K562 (cell line): ENCODE measurements at regions not wholly inside any gene's neighbourhood (a gene's known extent, or its start where the extent isn't known, plus 50 kb on each side); places are given as distances from the start of the nearest gene placed in this dataset.

Source experiments
- ATAC-seq: fragments of 200-7000 bp; cut with Tn5 transposase; 3 replicates; pipeline ENCODE4 v1.9.1; 2020; ENCODE audit warnings: moderate library complexity
- BruUV-seq: library from RNA; stranded (reverse); fragments of 400-500 nt; replicated peaks from 2 replicates; lab custom pipeline; 2021; lab: Mats Ljungman, UMichigan
- CTCF ChIA-PET: fragments of 300-600 bp; formaldehyde crosslinking; extraction: SDS; loops from one replicate; lab custom pipeline; 2021; ENCODE audit warnings: low intra/inter-chr PET ratio; lab: Yijun Ruan, JAX
- POLR2A ChIA-PET: fragments of 300-600, 350-650 bp; sonication (Branson Sonifier 250); formaldehyde crosslinking; extraction: SDS; loops from one replicate; lab custom pipeline; 2021; ENCODE audit warnings: antibody characterized with exemption, inconsistent platforms; lab: Yijun Ruan, JAX
- DNase-seq, 4 experiments: peaks; one replicate each; pipeline versions ENCODE4 v3.0.0 to v3.0.0-alpha.2; 2011 to 2018; ENCODE audit warnings: low spot score in 3 of 4, mixed read lengths in 3 of 4; ENCODE audit errors: extremely low read depth in 1 of 4
- FAIRE-seq: peaks from 2 replicates; lab custom pipeline; 2011; peaks lifted over from hg19 to GRCh38; lab: Jason Lieb, UNC
- H2AFZ ChIP-seq: 2 replicates; pipeline ENCODE4 v1.6.0; 2011; ENCODE audit warnings: low read depth, low read length, control low read depth, inconsistent platforms
- H3K27ac ChIP-seq: fragments of 200-600 bp; 3 replicates; pipeline ENCODE4 v1.8.0; 2011; ENCODE audit warnings: low read depth, mild to moderate bottlenecking, control low read depth, inconsistent platforms, low read length, moderate library complexity, mixed read lengths; ENCODE audit errors: extremely low read depth
- H3K27me3 ChIP-seq, 2 experiments: fragments of 300-600 bp in 1 of 2; 2 replicates in 1 of 2; 3 replicates in 1 of 2; pipeline versions ENCODE4 v1.6.0 to v1.8.0; 2011; ENCODE audit warnings: inconsistent platforms in 2 of 2, low read length in 2 of 2, mild to moderate bottlenecking in 1 of 2, mixed read lengths in 1 of 2, moderate library complexity in 1 of 2; ENCODE audit not compliant: control insufficient read depth in 2 of 2, insufficient read depth in 2 of 2
- H3K36me3 ChIP-seq: fragments of 300-600 bp; 3 replicates; pipeline ENCODE4 v1.8.0; 2011; ENCODE audit warnings: mild to moderate bottlenecking, low read length, inconsistent platforms; ENCODE audit not compliant: control insufficient read depth, insufficient read depth
- H3K4me1 ChIP-seq, 2 experiments: fragments of 200-600 bp in 1 of 2; replicated peaks in 1 of 2; 2 replicates in 1 of 2; 3 replicates in 1 of 2; pipeline versions ENCODE4 v1.5.1 to v1.8.0; 2011; ENCODE audit warnings: inconsistent platforms in 2 of 2, low read length in 2 of 2, mild to moderate bottlenecking in 1 of 2, mixed read lengths in 1 of 2, moderate library complexity in 1 of 2; ENCODE audit not compliant: control insufficient read depth in 2 of 2, insufficient read depth in 2 of 2
- H3K4me2 ChIP-seq: 2 replicates; pipeline ENCODE4 v1.6.1; 2011; ENCODE audit warnings: low read length, control low read depth, inconsistent platforms, mixed read lengths; ENCODE audit not compliant: insufficient read depth
- H3K4me3 ChIP-seq: fragments of 200-600 bp; sonication (generic), shearing (Covaris generic); 2 replicates; pipeline ENCODE4 v1.5.1; 2016; ENCODE audit warnings: control low read depth, inconsistent platforms
- H3K79me2 ChIP-seq: fragments of 200-600 bp; 3 replicates; pipeline ENCODE4 v1.8.0; 2011; ENCODE audit warnings: low read length, inconsistent platforms; ENCODE audit not compliant: control insufficient read depth, insufficient read depth
- H3K9ac ChIP-seq, 2 experiments: 2 replicates each; pipeline versions ENCODE4 v1.6.0 to v1.6.1; 2011; ENCODE audit warnings: low read depth in 2 of 2, low read length in 2 of 2, control low read depth in 1 of 2, inconsistent platforms in 1 of 2, mild to moderate bottlenecking in 1 of 2, mixed read lengths in 1 of 2; ENCODE audit not compliant: insufficient read depth in 1 of 2
- H3K9me1 ChIP-seq: one replicate; pipeline ENCODE4 v1.6.0; 2011; ENCODE audit warnings: inconsistent platforms, mild to moderate bottlenecking, low read length, moderate library complexity; ENCODE audit not compliant: control insufficient read depth, insufficient read depth
- H3K9me3 ChIP-seq: replicated peaks from 2 replicates; pipeline ENCODE4 v1.5.1; 2011; ENCODE audit warnings: low read depth, low read length, inconsistent platforms; ENCODE audit not compliant: control insufficient read depth, insufficient read depth
- H4K20me1 ChIP-seq: replicated peaks from 2 replicates; pipeline ENCODE4 v1.6.1; 2011; ENCODE audit warnings: low read length, inconsistent platforms, mixed read lengths; ENCODE audit not compliant: control insufficient read depth, insufficient read depth
- ATF6 ChIP-seq: sonication (generic); formaldehyde crosslinking; IDR thresholded peaks from 2 replicates; pipeline ENCODE4 v1.4.0; 2020; ENCODE audit warnings: mild to moderate bottlenecking, missing genetic modification reagents
- DPF2 ChIP-seq: fragments of 450-650 bp; IDR thresholded peaks from 2 replicates; pipeline ENCODE4 v1.6.1; 2016
- GABPA ChIP-seq: fragments of 200-800 bp; sonication (Bioruptor generic); conservative IDR thresholded peaks from 2 replicates; pipeline ENCODE4 v1.6.1; 2016; ENCODE audit warnings: low read depth, missing genetic modification characterization, missing compliant biosample characterization
- GTF2E2 ChIP-seq: fragments of 200-800 bp; sonication (Bioruptor generic); IDR thresholded peaks from 2 replicates; pipeline ENCODE4 v1.6.1; 2016; ENCODE audit warnings: missing genetic modification characterization, missing compliant biosample characterization
- IRF1 ChIP-seq: sonication (generic); formaldehyde crosslinking; IDR thresholded peaks from 2 replicates; pipeline ENCODE4 v1.8.0; 2022; ENCODE audit warnings: missing genetic modification reagents, mild to moderate bottlenecking, borderline replicate concordance
- KDM5B ChIP-seq: fragments of 200-600 bp; sonication (generic); IDR thresholded peaks from 2 replicates; pipeline ENCODE4 v1.6.1; 2012; ENCODE audit warnings: low read depth, mild to moderate bottlenecking, moderate library complexity, low read length, control low read depth, inconsistent platforms; ENCODE audit not compliant: insufficient replicate concordance
- NR0B1 ChIP-seq: fragments of 450-650 bp; IDR thresholded peaks from one replicate; pipeline ENCODE4 v1.6.1; 2018; ENCODE audit warnings: mild to moderate bottlenecking, moderate library complexity; ENCODE audit not compliant: partially characterized antibody
- PHF8 ChIP-seq: fragments of 200-600 bp; sonication (generic); IDR thresholded peaks from 2 replicates; pipeline ENCODE4 v1.6.1; 2012; ENCODE audit warnings: mixed run types, mild to moderate bottlenecking, inconsistent platforms, low read length, moderate library complexity, borderline replicate concordance
- POLR2G ChIP-seq: fragments of 200-400 bp; formaldehyde crosslinking; IDR thresholded peaks from 2 replicates; pipeline ENCODE4 v1.6.1; 2017; ENCODE audit warnings: low read depth, mild to moderate bottlenecking, antibody characterized with exemption, low read length, moderate library complexity
- ZNF184 ChIP-seq: sonication (generic); formaldehyde crosslinking; IDR thresholded peaks from 2 replicates; pipeline ENCODE4 v1.5.0; 2020; ENCODE audit warnings: missing genetic modification reagents
- ZNF311 ChIP-seq: fragments of 250-450 bp; sonication (Bioruptor Pico); IDR thresholded peaks from 2 replicates; pipeline ENCODE4 v1.4.0; 2020; ENCODE audit warnings: mild to moderate bottlenecking, moderate library complexity
- ZNF324 ChIP-seq: fragments of 250-450 bp; sonication (Bioruptor Pico); IDR thresholded peaks from 2 replicates; pipeline ENCODE4 v1.4.0; 2020; ENCODE audit warnings: mild to moderate bottlenecking
- ZNF717 ChIP-seq: fragments of 250-450 bp; sonication (Bioruptor Pico); IDR thresholded peaks from 2 replicates; pipeline ENCODE4 v1.5.0; 2021
- WGBS: fragments of 100-300 bp; shearing (Covaris generic); methylation state at CpG from one replicate; pipeline ENCODE4 v1.1.6; 2016; ENCODE audit warnings: low coverage, mixed read lengths; ENCODE audit not compliant: insufficient coverage; ENCODE audit errors: missing lambda C conversion rate; 5-methylcytosine and 5-hydroxymethylcytosine counted together
- in situ Hi-C: fragments of 300-500 bp; cut with MboI; formaldehyde crosslinking; loops from 4 replicates; pipeline ENCODE4 v1.15.0; 2018; ENCODE audit warnings: inconsistent platforms, mixed read lengths
- intact Hi-C: fragments of 100-400 bp; cut with micrococcal nuclease; formaldehyde crosslinking; loops from 2 replicates; pipeline ENCODE4 v1.14.2; 2022
- TF ChIP-seq, protein P1 (sequence below): fragments of 250-450 bp; sonication (Bioruptor Pico); IDR thresholded peaks from 2 replicates; pipeline ENCODE4 v1.4.0; 2020
- TF ChIP-seq, protein P2 (sequence below): fragments of 250-450 bp; sonication (Bioruptor Pico); IDR thresholded peaks from 2 replicates; pipeline ENCODE4 v1.8.0; 2022; ENCODE audit warnings: inconsistent platforms, mild to moderate bottlenecking, moderate library complexity, borderline replicate concordance

DNA sequence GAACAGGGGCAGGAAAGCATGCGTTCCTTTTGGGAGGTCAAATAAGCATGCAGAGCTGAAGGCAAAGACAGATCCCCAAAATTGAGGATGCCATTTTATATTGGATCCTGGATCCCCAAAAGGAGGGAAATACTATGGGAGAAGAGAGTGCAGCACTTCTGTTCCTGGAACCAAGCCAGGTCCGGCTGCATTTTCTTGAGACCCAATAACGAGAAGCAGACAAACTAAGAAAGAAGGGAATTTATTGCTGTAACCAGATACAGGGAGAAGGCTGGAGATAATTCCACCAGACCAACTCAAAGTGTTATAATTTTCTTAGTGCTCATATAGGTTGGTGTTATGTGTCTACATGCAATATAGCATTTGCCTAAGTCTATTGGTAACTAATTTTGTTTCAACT, 60.8 kb downstream of the PDE6H start (continued):
- TF ChIP-seq NR0B1 (no peak), GABPA (tag) (no peak), IRF1 (CRISPR knock-in tag) (no peak), ZNF311 (CRISPR knock-in tag) (no peak), PHF8 (no peak), ZNF717 (CRISPR knock-in tag) (no peak)
- TF ChIP-seq, protein P1, sequence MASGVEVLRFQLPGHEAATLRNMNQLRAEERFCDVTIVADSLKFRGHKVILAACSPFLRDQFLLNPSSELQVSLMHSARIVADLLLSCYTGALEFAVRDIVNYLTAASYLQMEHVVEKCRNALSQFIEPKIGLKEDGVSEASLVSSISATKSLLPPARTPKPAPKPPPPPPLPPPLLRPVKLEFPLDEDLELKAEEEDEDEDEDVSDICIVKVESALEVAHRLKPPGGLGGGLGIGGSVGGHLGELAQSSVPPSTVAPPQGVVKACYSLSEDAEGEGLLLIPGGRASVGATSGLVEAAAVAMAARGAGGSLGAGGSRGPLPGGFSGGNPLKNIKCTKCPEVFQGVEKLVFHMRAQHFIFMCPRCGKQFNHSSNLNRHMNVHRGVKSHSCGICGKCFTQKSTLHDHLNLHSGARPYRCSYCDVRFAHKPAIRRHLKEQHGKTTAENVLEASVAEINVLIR, result no peak

- ChIA-PET POLR2A (interaction anchor here (0.7 kb wide), 1 partner anchor 91 kb away, joined by 3 read pairs; no protein-coding TSS in a partner anchor), CTCF (no interaction called here)
- 0% methylated on average over 3 of the region's 3 CpGs for WGBS
- TF ChIP-seq ZNF324 (CRISPR knock-in tag), result no peak
- no peak for TF ChIP-seq DPF2
- TF ChIP-seq, protein P2, sequence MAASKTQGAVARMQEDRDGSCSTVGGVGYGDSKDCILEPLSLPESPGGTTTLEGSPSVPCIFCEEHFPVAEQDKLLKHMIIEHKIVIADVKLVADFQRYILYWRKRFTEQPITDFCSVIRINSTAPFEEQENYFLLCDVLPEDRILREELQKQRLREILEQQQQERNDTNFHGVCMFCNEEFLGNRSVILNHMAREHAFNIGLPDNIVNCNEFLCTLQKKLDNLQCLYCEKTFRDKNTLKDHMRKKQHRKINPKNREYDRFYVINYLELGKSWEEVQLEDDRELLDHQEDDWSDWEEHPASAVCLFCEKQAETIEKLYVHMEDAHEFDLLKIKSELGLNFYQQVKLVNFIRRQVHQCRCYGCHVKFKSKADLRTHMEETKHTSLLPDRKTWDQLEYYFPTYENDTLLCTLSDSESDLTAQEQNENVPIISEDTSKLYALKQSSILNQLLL (CRISPR knock-in tag), result no peak
- TF ChIP-seq ZNF184 (CRISPR knock-in tag), result no peak
- no peak for TF ChIP-seq ATF6
- TF ChIP-seq POLR2G, result no peak
- TF ChIP-seq GTF2E2 (tag), result no peak
- no peak for TF ChIP-seq KDM5B
Measured at GRCh38 chr12:15035185-15035584, 62.3 kb downstream of the PDE6H start.

More at GRCh38 chr12:15035185-15035584, 62.3 kb downstream of the PDE6H start:
- H3K27me3 ChIP-seq, result no peaks in the 10 kb centered on the region
- H3K9me3 ChIP-seq, result no peaks in the 10 kb centered on the region
- in situ Hi-C loops, result no loop called here
- no peaks in the 10 kb centered on the region for H4K20me1 ChIP-seq
- no peak for FAIRE-seq
- H2AFZ ChIP-seq, result no peak overlapping the region
- H3K4me2 ChIP-seq, result no peak overlapping the region
- no peaks in the 10 kb centered on the region for H3K36me3 ChIP-seq
- BruUV-seq, result no TSS peak
- intact Hi-C loops, result no loop called here
- no peak overlapping the region for H3K9ac ChIP-seq
- H3K4me1 ChIP-seq, result no peaks in the 10 kb centered on the region
- no peaks in the 10 kb centered on the region for H3K79me2 ChIP-seq
- H3K9me1 ChIP-seq, result no peaks in the 10 kb centered on the region
- no peak for ATAC-seq
- no peak for DNase-seq
- no peak overlapping the region for H3K4me3 ChIP-seq
- H3K27ac ChIP-seq, result no peak overlapping the region
